Lower leg skin (tissue), 3 donors: ENCODE measurements at regions not wholly inside any gene's neighbourhood (a gene's known extent, or its start where the extent isn't known, plus 50 kb on each side); places are given as distances from the start of the nearest gene placed in this dataset.

Experiments
- CTCF ChIP-seq, 3 donors: fragments of 450-650 bp; IDR thresholded peaks; one replicate each; pipeline ENCODE4 v1.5.1; 2016; ENCODE audit warnings: antibody characterized with exemption in 3 of 3, mild to moderate bottlenecking in 3 of 3, moderate library complexity in 2 of 3
- POLR2A ChIP-seq, 2 donors: fragments of 450-650 bp; IDR thresholded peaks; one replicate each; pipeline ENCODE4 v1.6.1; 2016 to 2017; ENCODE audit warnings: antibody characterized with exemption in 2 of 2, mild to moderate bottlenecking in 1 of 2, moderate library complexity in 1 of 2

GRCh38 chr3:105255350-105255749 lies 111.4 kb upstream of the ALCAM start:
- no peak for TF ChIP-seq CTCF (IDR thresholded peaks at IDR 0.05)
- no peak for TF ChIP-seq POLR2A (IDR thresholded peaks at IDR 0.05)
